Sciatic nerve (tissue), 2 donors: ENCODE measurements at regions not wholly inside any gene's neighbourhood (a gene's known extent, or its start where the extent isn't known, plus 50 kb on each side); places are given as distances from the start of the nearest gene placed in this dataset.

Experiments used
- ATAC-seq: fragments of 200-7000 bp; cut with Tn5 transposase; one replicate; pipeline ENCODE4 v1.9.1; 2020; ENCODE audit warnings: mild to moderate bottlenecking, moderate library complexity
- DNase-seq: peaks from one replicate; pipeline ENCODE4 v3.0.0-alpha.2; 2020; ENCODE audit warnings: low spot score
- intact Hi-C: fragments of 100-400 bp; cut with DNase I; formaldehyde crosslinking; loops from one replicate; pipeline ENCODE4 v1.14.2; 2022
- donor health status: DM: no; HTN: no; CAD: no.
- donor health status: DM: no; HTN: no; CAD: no.

GRCh38 chr6:134532694-134533624, 215.0 kb upstream of the SGK1 start:
- intact Hi-C loops: no loop called here
- no peak for DNase-seq
- ATAC-seq: no peak

GRCh38 chr6:134531611-134532010, 213.7 kb upstream of the SGK1 start:
- ATAC-seq: no peak

GRCh38 chr6:134531188-134531551, 213.3 kb upstream of the SGK1 start:
- no peak for ATAC-seq
- intact Hi-C loops: no loop called here

More at GRCh38 chr6:134531611-134532010, 213.7 kb upstream of the SGK1 start:
- intact Hi-C loops: no loop called here
- DNase-seq: no peak

GRCh38 chr6:134529921-134530320, 212.0 kb upstream of the SGK1 start:
- no peak for ATAC-seq
- intact Hi-C loops: no loop called here
- no peak for DNase-seq

More at GRCh38 chr6:134531188-134531551, 213.3 kb upstream of the SGK1 start:
- no peak for DNase-seq

- ATAC-seq (no peak), DNase-seq (no peak)
- intact Hi-C loops: no loop called here
Observed at GRCh38 chr6:134529305-134529704, 211.4 kb upstream of the SGK1 start.

- intact Hi-C loops: no loop called here
- ATAC-seq (no peak), DNase-seq (no peak)
Observed at GRCh38 chr6:134527108-134527787, 209.3 kb upstream of the SGK1 start.

GRCh38 chr6:134525190-134525868, 207.4 kb upstream of the SGK1 start:
- DNase-seq (no peak), ATAC-seq (no peak)
- intact Hi-C loops: no loop called here

GRCh38 chr6:134523903-134524650, 206.2 kb upstream of the SGK1 start:
- DNase-seq (no peak), ATAC-seq (no peak)
- intact Hi-C loops: no loop called here

- intact Hi-C loops: no loop called here
- ATAC-seq (no peak), DNase-seq (no peak)
Observed at GRCh38 chr6:134523051-134523450, 205.1 kb upstream of the SGK1 start.

- intact Hi-C loops: no loop called here
- ATAC-seq (no peak), DNase-seq (no peak)
Observed at GRCh38 chr6:134521116-134521501, 203.2 kb upstream of the SGK1 start.

GRCh38 chr6:134520181-134521115, 202.5 kb upstream of the SGK1 start:
- DNase-seq (no peak), ATAC-seq (no peak)
- intact Hi-C loops: no loop called here

- DNase-seq: no peak
- intact Hi-C loops: no loop called here
- ATAC-seq: peak; percentile 54
Observed at GRCh38 chr6:134519465-134519864, 201.6 kb upstream of the SGK1 start.

GRCh38 chr6:134517868-134518267, 200.0 kb upstream of the SGK1 start:
- intact Hi-C loops: no loop called here
- DNase-seq: no peak
- ATAC-seq: no peak

- intact Hi-C loops: no loop called here
- peak; percentile 68 for DNase-seq
- ATAC-seq: peak; percentile 90
Observed at GRCh38 chr6:134517145-134517658, 199.3 kb upstream of the SGK1 start.

- intact Hi-C loops: no loop called here
- ATAC-seq (no peak), DNase-seq (no peak)
Observed at GRCh38 chr6:134516582-134516981, 198.7 kb upstream of the SGK1 start.

GRCh38 chr6:134515986-134516385, 198.1 kb upstream of the SGK1 start:
- no peak for ATAC-seq
- DNase-seq: no peak
- intact Hi-C loops: no loop called here

- intact Hi-C loops: no loop called here
- ATAC-seq (peak; percentile 64), DNase-seq (no peak)
Observed at GRCh38 chr6:134512981-134513391, 195.1 kb upstream of the SGK1 start.
